SK-N-SH (cell line): ENCODE measurements at regions not wholly inside any gene's neighbourhood (a gene's known extent, or its start where the extent isn't known, plus 50 kb on each side); places are given as distances from the start of the nearest gene placed in this dataset.

Experiments used
- CTCF ChIA-PET: fragments of 300-600, 350-600 bp; formaldehyde crosslinking; extraction: SDS; loops from one replicate; lab custom pipeline; 2021; lab: Yijun Ruan, JAX
- POLR2A ChIA-PET: fragments of 350-600 bp; sonication (Branson Sonifier 250); formaldehyde crosslinking; extraction: SDS; loops from one replicate; lab custom pipeline; 2020; ENCODE audit warnings: antibody characterized with exemption, inconsistent platforms; lab: Yijun Ruan, JAX
- DNase-seq: peaks from one replicate; pipeline ENCODE4 v3.0.0; 2012
- H2AFZ ChIP-seq: fragments of 200-600 bp; sonication (generic); 2 replicates; pipeline ENCODE4 v1.8.1; 2016; ENCODE audit warnings: antibody characterized with exemption, mild to moderate bottlenecking, low read depth
- H3F3A ChIP-seq: fragments of 200-600 bp; sonication (generic); replicated peaks from 2 replicates; pipeline ENCODE3; 2016; ENCODE audit warnings: antibody characterized with exemption, mild to moderate bottlenecking; ENCODE audit not compliant: insufficient read depth
- H3K27ac ChIP-seq, 2 experiments: fragments of 200-500 bp in 1 of 2; fragments of 200-600 bp in 1 of 2; sonication (Bioruptor generic) in 1 of 2; sonication (generic), shearing (Covaris generic) in 1 of 2; 2 replicates each; pipeline versions ENCODE4 v1.5.1 to v1.6.1; 2014 to 2016; ENCODE audit warnings: low read depth in 2 of 2, inconsistent platforms in 1 of 2, low read length in 1 of 2, mild to moderate bottlenecking in 1 of 2, mixed read lengths in 1 of 2
- H3K27me3 ChIP-seq: fragments of 200-600 bp; sonication (generic), shearing (Covaris generic); 2 replicates; pipeline ENCODE4 v1.6.1; 2016; ENCODE audit warnings: mixed run types; ENCODE audit not compliant: insufficient read depth
- H3K36me3 ChIP-seq, 2 experiments: fragments of 200-500 bp in 1 of 2; fragments of 200-600 bp in 1 of 2; sonication (Bioruptor generic) in 1 of 2; sonication (generic) in 1 of 2; replicated peaks in 1 of 2; 2 replicates each; pipeline versions ENCODE3 to v1.5.1; 2014 to 2016; ENCODE audit warnings: low read length in 1 of 2, mild to moderate bottlenecking in 1 of 2; ENCODE audit not compliant: insufficient read depth in 2 of 2, control insufficient read depth in 1 of 2
- H3K4me1 ChIP-seq, 2 experiments: fragments of 200-500 bp in 1 of 2; fragments of 200-600 bp in 1 of 2; sonication (Bioruptor generic) in 1 of 2; sonication (generic), shearing (Covaris generic) in 1 of 2; 2 replicates each; pipeline versions ENCODE4 v1.5.1 to v1.6.1; 2014 to 2016; ENCODE audit warnings: low read depth in 1 of 2, low read length in 1 of 2, mixed run types in 1 of 2; ENCODE audit not compliant: insufficient read depth in 2 of 2, control insufficient read depth in 1 of 2
- H3K4me2 ChIP-seq: fragments of 200-600 bp; sonication (generic), shearing (Covaris generic); 2 replicates; pipeline ENCODE4 v1.6.1; 2017; ENCODE audit warnings: mixed run types
- H3K4me3 ChIP-seq, 2 experiments: fragments of 200-500 bp in 1 of 2; fragments of 200-600 bp in 1 of 2; sonication (Bioruptor generic) in 1 of 2; sonication (generic), shearing (Covaris generic) in 1 of 2; 2 replicates each; pipeline versions ENCODE4 v1.5.1 to v1.8.1; 2014 to 2016; ENCODE audit warnings: low read depth in 2 of 2, inconsistent platforms in 1 of 2, low read length in 1 of 2, mild to moderate bottlenecking in 1 of 2, mixed read lengths in 1 of 2, moderate library complexity in 1 of 2
- H3K79me2 ChIP-seq: fragments of 200-600 bp; sonication (generic); 2 replicates; pipeline ENCODE4 v1.8.1; 2017; ENCODE audit warnings: mild to moderate bottlenecking; ENCODE audit not compliant: insufficient read depth
- H3K9ac ChIP-seq: fragments of 200-600 bp; sonication (generic); 2 replicates; pipeline ENCODE4 v1.6.1; 2017; ENCODE audit warnings: mixed run types
- H3K9me2 ChIP-seq: fragments of 200-600 bp; sonication (generic); 2 replicates; pipeline ENCODE4 v1.6.1; 2017; ENCODE audit warnings: mixed run types
- H3K9me3 ChIP-seq: fragments of 200-600 bp; sonication (generic); 2 replicates; pipeline ENCODE4 v1.6.1; 2017; ENCODE audit warnings: mixed run types, mild to moderate bottlenecking, moderate library complexity
- H4K20me1 ChIP-seq: fragments of 200-600 bp; sonication (generic); 2 replicates; pipeline ENCODE4 v1.6.1; 2017; ENCODE audit warnings: mild to moderate bottlenecking, mixed run types; ENCODE audit not compliant: insufficient read depth
- CHD2 ChIP-seq: fragments of 150-350 bp; IDR thresholded peaks from 2 replicates; pipeline ENCODE4 v1.6.1; 2018; ENCODE audit warnings: low read length; ENCODE audit not compliant: partially characterized antibody
- FOSL2 ChIP-seq: IDR thresholded peaks from 2 replicates; pipeline ENCODE4 v1.4.0; 2012; ENCODE audit warnings: low read depth, mild to moderate bottlenecking, moderate library complexity, borderline replicate concordance
- FOXM1 ChIP-seq: IDR thresholded peaks from 2 replicates; pipeline ENCODE4 v1.4.0; 2012; ENCODE audit warnings: low read depth, mild to moderate bottlenecking
- GATA2 ChIP-seq: sonication (generic); formaldehyde crosslinking; IDR thresholded peaks from 2 replicates; pipeline ENCODE4 v1.5.0; 2020; ENCODE audit warnings: mild to moderate bottlenecking, missing genetic modification reagents
- POLR2AphosphoS5 ChIP-seq: IDR thresholded peaks from 2 replicates; pipeline ENCODE4 v1.6.1; 2012; ENCODE audit warnings: low read depth, low read length
- RAD21 ChIP-seq: IDR thresholded peaks from 2 replicates; pipeline ENCODE4 v1.6.1; 2012; ENCODE audit warnings: mild to moderate bottlenecking, low read length
- RCOR1 ChIP-seq: fragments of 150-350 bp; IDR thresholded peaks from 2 replicates; pipeline ENCODE4 v1.6.1; 2017; ENCODE audit warnings: antibody characterized with exemption, low read length
- RXRA ChIP-seq: IDR thresholded peaks from 2 replicates; pipeline ENCODE4 v1.4.0; 2012; ENCODE audit warnings: low read depth, mild to moderate bottlenecking, borderline replicate concordance
- TAF1 ChIP-seq: IDR thresholded peaks from 2 replicates; pipeline ENCODE4 v1.6.1; 2012; ENCODE audit warnings: low read depth, mild to moderate bottlenecking, low read length, moderate library complexity, borderline replicate concordance
- YY1 ChIP-seq: IDR thresholded peaks from 2 replicates; pipeline ENCODE4 v1.4.0; 2012; ENCODE audit warnings: low read depth, mild to moderate bottlenecking
- WGBS: methylation state at CpG from one replicate; pipeline ENCODE4 v1.1.6; 2017; ENCODE audit warnings: low lambda C conversion rate; 5-methylcytosine and 5-hydroxymethylcytosine counted together
- TF ChIP-seq, protein P1 (sequence below): IDR thresholded peaks from 2 replicates; pipeline ENCODE4 v1.6.1; 2012; ENCODE audit warnings: mild to moderate bottlenecking, low read depth, low read length, moderate library complexity
- TF ChIP-seq, protein P2 (sequence below): fragments of 150-350 bp; IDR thresholded peaks from 2 replicates; pipeline ENCODE4 v1.6.1; 2017; ENCODE audit warnings: antibody characterized with exemption, low read length, low read depth, borderline replicate concordance
- TF ChIP-seq, protein P3 (sequence below): IDR thresholded peaks from 2 replicates; pipeline ENCODE4 v1.4.0; 2012; ENCODE audit warnings: low read depth, borderline replicate concordance
- TF ChIP-seq, protein P4 (sequence below): IDR thresholded peaks from 2 replicates; pipeline ENCODE4; 2012

DNA sequence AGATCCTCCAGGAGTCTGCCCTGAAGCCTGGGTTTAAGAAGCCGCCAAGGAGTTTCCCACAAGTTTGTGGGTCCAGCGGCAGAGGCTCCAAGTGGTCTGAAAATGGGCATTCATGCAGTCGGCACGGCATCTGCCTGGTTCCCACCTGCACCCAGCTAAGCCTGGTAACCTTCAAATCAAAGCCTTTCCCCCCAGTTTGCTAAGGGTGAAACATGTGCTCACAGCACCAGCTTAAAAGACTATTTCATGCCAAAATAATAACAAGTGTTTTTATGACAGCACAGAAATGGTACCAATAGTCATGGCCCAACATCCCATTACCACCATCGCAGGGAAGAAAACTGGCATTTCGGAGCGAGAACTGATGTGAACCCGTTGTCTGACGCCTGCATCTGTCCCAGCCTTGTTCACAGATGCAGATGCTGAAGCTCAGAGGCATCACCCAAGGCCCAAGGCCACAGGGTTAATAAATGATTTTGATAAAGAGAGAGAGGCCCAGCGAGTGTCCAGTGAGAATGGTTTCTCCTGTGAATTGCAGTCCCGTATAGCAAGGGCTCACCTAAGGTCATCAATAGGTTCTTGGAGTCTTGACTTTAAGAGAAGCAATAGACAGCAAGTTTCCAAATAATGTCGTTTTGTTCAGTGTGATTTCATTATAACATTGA is 188.0 kb upstream of the TPM1 start:
- Histone ChIP-seq H3K79me2 (no peaks in the 10 kb centered on the region), H2AFZ (no peak overlapping the region), H4K20me1 (no peaks in the 10 kb centered on the region), H3K4me3 (no peak overlapping the region), H3K4me2 (no peak overlapping the region), H3K36me3 (no peaks in the 10 kb centered on the region), H3K4me1 (peaks cover 11% of the 10 kb centered on the region in 2 experiments), H3K9me2 (no peaks in the 10 kb centered on the region), H3K27ac (no peak overlapping the region), H3F3A (peaks cover 18% of the 10 kb centered on the region), H3K9me3 (no peaks in the 10 kb centered on the region), H3K9ac (no peak overlapping the region), H3K27me3 (no peaks in the 10 kb centered on the region)
- TF ChIP-seq TAF1 = no peak
- TF ChIP-seq, protein P1, sequence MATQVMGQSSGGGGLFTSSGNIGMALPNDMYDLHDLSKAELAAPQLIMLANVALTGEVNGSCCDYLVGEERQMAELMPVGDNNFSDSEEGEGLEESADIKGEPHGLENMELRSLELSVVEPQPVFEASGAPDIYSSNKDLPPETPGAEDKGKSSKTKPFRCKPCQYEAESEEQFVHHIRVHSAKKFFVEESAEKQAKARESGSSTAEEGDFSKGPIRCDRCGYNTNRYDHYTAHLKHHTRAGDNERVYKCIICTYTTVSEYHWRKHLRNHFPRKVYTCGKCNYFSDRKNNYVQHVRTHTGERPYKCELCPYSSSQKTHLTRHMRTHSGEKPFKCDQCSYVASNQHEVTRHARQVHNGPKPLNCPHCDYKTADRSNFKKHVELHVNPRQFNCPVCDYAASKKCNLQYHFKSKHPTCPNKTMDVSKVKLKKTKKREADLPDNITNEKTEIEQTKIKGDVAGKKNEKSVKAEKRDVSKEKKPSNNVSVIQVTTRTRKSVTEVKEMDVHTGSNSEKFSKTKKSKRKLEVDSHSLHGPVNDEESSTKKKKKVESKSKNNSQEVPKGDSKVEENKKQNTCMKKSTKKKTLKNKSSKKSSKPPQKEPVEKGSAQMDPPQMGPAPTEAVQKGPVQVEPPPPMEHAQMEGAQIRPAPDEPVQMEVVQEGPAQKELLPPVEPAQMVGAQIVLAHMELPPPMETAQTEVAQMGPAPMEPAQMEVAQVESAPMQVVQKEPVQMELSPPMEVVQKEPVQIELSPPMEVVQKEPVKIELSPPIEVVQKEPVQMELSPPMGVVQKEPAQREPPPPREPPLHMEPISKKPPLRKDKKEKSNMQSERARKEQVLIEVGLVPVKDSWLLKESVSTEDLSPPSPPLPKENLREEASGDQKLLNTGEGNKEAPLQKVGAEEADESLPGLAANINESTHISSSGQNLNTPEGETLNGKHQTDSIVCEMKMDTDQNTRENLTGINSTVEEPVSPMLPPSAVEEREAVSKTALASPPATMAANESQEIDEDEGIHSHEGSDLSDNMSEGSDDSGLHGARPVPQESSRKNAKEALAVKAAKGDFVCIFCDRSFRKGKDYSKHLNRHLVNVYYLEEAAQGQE = no peak
- TF ChIP-seq YY1 = no peak
- TF ChIP-seq RAD21 = no peak
- TF ChIP-seq, protein P2, sequence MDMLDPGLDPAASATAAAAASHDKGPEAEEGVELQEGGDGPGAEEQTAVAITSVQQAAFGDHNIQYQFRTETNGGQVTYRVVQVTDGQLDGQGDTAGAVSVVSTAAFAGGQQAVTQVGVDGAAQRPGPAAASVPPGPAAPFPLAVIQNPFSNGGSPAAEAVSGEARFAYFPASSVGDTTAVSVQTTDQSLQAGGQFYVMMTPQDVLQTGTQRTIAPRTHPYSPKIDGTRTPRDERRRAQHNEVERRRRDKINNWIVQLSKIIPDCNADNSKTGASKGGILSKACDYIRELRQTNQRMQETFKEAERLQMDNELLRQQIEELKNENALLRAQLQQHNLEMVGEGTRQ = no peak
- no peak for TF ChIP-seq GATA2 (CRISPR knock-in tag)
- no peak for TF ChIP-seq FOSL2
- TF ChIP-seq CHD2 = no peak
- TF ChIP-seq, protein P3, sequence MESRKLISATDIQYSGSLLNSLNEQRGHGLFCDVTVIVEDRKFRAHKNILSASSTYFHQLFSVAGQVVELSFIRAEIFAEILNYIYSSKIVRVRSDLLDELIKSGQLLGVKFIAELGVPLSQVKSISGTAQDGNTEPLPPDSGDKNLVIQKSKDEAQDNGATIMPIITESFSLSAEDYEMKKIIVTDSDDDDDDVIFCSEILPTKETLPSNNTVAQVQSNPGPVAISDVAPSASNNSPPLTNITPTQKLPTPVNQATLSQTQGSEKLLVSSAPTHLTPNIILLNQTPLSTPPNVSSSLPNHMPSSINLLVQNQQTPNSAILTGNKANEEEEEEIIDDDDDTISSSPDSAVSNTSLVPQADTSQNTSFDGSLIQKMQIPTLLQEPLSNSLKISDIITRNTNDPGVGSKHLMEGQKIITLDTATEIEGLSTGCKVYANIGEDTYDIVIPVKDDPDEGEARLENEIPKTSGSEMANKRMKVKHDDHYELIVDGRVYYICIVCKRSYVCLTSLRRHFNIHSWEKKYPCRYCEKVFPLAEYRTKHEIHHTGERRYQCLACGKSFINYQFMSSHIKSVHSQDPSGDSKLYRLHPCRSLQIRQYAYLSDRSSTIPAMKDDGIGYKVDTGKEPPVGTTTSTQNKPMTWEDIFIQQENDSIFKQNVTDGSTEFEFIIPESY = no peak
- TF ChIP-seq FOXM1 = no peak
- TF ChIP-seq, protein P4, sequence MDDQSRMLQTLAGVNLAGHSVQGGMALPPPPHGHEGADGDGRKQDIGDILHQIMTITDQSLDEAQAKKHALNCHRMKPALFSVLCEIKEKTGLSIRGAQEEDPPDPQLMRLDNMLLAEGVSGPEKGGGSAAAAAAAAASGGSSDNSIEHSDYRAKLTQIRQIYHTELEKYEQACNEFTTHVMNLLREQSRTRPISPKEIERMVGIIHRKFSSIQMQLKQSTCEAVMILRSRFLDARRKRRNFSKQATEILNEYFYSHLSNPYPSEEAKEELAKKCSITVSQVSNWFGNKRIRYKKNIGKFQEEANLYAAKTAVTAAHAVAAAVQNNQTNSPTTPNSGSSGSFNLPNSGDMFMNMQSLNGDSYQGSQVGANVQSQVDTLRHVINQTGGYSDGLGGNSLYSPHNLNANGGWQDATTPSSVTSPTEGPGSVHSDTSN = no peak
- TF ChIP-seq POLR2AphosphoS5 = no peak
- no peak for TF ChIP-seq RXRA
- no peak for TF ChIP-seq RCOR1
- DNase-seq = no peak
- WGBS = 91% methylated on average over 12 of the region's 12 CpGs
- POLR2A ChIA-PET = no interaction called here
- CTCF ChIA-PET = interaction anchor here (1.2 to 4.6 kb wide), 2 partner anchors 193 to 239 kb away, joined by 4 to 15 read pairs; no protein-coding TSS in a partner anchor
